GM12892 (cell line): ENCODE measurements at regions not wholly inside any gene's neighbourhood (a gene's known extent, or its start where the extent isn't known, plus 50 kb on each side); places are given as distances from the start of the nearest gene placed in this dataset.
"Not testable (repeated sequence)": the region's sequence is repeated elsewhere in the genome, so short reads cannot be mapped to it uniquely, and the experiment has no call there.

Experiments
- DNase-seq: peaks from one replicate; pipeline ENCODE4 v3.0.0; 2011; ENCODE audit not compliant: insufficient read length
- FAIRE-seq: peaks from 2 replicates; lab custom pipeline; 2011; peaks lifted over from hg19 to GRCh38; lab: Jason Lieb, UNC
- POLR2A ChIP-seq: IDR thresholded peaks from 2 replicates; pipeline ENCODE4 v1.6.1; 2011; ENCODE audit warnings: low read depth, low read length, control low read depth
- POLR2AphosphoS5 ChIP-seq: IDR thresholded peaks from 2 replicates; pipeline ENCODE4 v1.6.1; 2011; ENCODE audit warnings: low read depth, low read length, control low read depth
- TAF1 ChIP-seq: IDR thresholded peaks from 2 replicates; pipeline ENCODE4 v1.6.1; 2011; ENCODE audit warnings: low read depth, mild to moderate bottlenecking, control low read depth, low read length, borderline replicate concordance

DNA sequence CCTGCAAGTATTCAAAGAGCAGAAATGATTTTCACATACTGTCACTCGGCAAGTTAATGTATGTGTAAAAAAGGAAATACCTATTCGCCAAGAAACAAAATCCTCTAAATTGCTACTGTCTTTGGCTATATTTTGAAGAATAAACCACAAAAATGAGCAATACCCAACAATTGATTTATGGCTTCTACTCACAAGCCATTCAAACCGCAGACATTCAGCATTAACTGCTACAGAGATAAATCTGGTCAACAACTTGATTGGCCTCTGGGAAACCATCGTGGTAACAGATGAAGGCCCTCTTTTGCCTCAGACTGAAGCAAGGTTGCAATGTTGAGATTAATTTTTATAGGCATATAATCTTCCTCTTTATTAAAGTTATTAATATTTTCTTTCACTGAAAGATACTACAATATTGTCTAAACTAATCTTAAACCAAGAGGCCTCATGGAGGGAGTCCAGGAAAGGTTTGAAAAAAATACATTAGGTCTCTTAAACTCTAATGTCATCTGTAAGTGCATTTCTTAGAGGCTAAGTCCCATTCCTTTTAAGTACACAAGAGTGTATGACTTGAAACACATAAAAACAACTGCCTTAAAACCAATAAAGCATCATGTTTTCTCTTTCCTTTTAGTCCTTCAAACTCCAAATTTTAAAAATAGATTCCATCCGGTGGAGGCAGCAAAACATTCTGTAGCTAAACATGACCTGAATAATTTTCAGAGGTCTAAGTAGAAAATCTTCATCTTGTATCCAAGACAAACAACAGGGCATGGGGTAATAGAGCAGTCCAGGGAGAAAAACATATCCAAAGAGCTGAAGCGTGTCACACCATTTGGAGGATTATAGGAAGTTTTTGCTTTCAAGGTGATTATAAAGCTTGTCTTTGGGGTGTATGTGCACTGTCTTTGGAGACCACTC is 162.4 kb upstream of the TGFBR2 start:
- TF ChIP-seq POLR2A (no peak), TAF1 (no peak), POLR2AphosphoS5 (no peak)
- no peak for FAIRE-seq

DNA sequence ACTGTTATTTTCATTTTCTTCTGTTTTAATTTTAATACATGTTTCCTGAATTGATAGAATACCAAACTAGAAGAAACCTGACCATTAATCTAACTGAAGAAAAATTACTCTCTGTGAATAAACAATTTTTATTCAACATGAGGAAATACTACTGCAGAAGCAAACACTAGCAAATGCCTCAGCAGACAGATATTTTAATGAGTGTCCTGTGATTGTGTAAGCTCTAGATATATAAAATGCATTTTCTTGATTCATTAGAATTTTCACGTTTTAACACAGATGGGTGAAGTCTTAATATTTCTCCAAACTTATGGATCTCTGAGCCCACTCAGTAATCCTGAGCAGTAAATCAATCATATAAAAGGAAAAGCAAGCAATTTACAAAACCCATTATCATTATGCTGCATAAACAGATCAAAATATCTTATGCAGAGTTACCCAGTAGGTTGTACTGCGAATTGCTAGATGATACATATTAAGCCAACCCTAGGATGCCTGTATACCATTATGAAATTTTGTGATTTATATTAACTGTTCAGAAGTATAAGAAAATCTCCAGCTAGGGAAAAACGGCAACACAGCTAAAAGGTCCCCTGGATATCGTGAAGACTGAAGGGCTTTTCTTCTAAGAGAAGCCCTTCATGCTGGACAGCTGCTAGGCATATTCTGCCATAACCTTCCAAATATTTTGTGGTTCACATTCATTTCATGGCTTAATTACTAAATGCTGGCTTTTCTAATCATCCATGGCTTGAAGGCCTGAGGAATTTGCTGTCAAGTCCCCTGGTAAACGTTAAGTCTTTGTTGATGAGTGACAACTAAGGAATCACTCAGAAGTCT is 157.7 kb upstream of the TGFBR2 start:
- no peak for TF ChIP-seq POLR2A
- TF ChIP-seq POLR2AphosphoS5: no peak
- no peak for TF ChIP-seq TAF1
- DNase-seq: no peak
- no peak for FAIRE-seq

More for the DNA sequence above, 162.4 kb upstream of the TGFBR2 start:
- no peak for DNase-seq

DNA sequence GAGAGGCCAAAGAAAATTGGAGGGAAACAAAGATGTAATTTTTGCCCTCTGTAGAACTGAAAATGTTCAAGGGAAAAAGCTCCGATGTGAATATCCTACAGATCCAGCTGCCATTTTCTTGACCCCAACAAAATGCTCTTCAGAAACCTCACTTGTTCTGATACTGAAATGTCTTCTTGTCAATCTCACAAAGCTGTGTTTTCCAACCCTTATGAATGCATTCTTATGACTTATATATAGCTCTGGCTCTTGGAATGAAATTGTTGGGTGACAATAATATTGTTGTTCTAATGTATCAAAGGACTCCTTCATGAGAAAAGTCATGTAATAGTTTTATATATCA is 157.1 kb upstream of the TGFBR2 start:
- DNase-seq (no peak), FAIRE-seq (no peak)
- TF ChIP-seq POLR2A (no peak), TAF1 (no peak), POLR2AphosphoS5 (no peak)

DNA sequence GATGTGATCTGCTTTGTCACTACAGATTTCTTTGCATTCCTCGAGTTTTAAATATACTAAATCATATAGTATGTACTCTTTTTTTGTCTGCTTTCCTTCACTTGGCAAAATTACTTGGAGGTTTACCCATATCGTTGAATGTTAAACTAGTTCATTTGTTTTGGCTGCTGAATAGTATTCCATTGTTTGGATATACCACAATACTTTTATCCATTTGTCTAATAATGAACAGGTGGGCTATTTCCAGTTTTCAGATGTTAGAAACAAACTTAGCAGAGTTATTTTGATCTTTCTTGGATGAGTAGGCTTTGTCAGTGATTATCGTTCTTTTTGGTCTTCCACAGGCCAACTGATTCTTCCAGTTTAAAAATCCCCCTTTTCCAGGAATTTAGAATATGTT is 154.0 kb upstream of the TGFBR2 start:
- FAIRE-seq: no peak
- TF ChIP-seq POLR2AphosphoS5: no peak
- TF ChIP-seq POLR2A: no peak
- no peak for TF ChIP-seq TAF1
- DNase-seq: no peak

DNA sequence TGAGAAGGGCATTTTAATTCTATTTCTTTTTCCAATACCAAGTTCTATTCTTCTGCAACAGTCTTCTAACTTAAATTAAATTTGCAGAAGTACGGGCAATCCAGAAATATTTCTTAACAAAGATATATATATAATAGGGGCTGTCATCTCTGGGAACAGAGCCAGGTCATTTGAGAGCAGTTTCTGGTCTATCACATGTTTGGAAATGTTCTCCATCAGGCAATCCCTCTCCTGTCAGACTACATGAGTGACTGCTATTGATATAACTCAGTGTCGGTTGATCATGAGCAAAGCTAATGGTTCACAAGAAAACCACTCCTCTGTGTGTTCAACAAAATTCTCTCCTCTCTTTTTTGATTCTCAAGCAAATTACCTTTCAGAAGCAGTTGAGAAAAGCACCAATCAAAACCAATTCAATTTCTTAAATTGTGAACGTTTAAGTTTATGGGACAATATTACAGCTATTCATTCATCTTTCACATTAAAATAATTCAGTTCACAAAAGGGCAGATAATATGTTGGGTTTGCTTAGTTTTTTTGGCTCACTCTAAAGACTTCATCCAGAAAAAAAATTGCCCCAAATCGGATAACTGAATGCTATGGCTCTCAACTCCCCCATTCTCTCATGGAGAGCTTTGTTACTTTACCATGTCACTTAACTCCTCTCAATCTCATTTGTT is 152.9 kb upstream of the TGFBR2 start:
- DNase-seq: no peak
- FAIRE-seq: no peak
- TF ChIP-seq TAF1: no peak
- no peak for TF ChIP-seq POLR2A
- TF ChIP-seq POLR2AphosphoS5: no peak

DNA sequence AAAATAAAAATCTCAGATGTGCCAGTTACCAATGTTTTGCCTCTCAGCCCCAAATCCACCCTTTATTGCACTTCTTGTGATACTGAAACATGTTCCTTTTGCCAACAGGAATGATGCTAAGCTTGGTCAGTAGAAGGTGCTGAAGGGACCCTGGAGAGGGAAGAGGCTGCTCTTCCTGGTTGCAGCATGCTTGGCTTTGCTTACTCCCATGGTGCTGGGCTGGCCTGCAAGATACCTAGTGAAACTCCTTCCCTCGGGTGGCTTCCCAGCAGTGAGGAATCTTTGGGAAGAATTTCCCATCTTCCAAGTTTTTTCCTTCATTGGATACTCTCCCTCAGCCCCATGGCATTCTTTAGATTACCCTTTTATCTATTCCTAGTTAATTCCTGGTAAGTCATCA is 151.8 kb upstream of the TGFBR2 start:
- FAIRE-seq: no peak
- TF ChIP-seq TAF1 (no peak), POLR2A (no peak), POLR2AphosphoS5 (no peak)
- no peak for DNase-seq

DNA sequence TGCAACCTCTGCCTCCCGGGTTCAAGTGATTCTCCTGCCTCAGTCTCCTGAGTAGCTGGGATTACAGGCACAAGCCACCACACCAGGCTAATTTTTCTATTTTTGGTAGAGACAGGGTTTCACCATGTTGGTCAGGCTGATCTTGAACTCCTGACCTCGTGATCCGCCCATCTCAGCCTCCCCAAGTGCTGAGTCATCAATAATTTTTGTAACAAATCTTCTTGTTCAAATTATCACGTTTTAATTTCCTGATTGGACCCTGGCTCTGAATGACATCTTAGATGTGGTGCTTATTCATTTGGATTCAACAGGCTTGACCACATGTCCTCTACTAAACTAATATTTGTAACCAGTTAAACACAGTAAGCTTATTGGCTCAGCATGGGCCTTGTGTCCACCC is 151.3 kb upstream of the TGFBR2 start:
- not testable (repeated sequence) for DNase-seq, FAIRE-seq

DNA sequence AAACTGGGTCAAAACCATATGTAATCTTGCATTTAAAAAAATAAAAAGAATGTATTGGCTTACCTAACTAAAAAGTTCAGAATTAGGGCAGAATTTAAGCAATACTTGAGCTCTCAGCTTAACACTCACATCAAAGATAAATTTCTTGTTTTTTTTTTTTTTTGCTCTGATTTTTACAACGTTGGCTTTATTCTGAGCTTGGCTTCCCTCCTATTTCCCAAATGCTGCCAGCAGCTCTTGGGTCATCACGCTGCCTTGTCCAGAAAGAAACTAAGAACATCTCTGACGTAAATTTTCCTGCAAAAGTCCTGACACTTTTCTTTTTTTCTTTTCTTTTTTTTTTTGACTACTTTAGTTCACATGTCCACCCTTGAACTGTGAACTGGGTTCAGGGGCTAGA is 150.6 kb upstream of the TGFBR2 start:
- TF ChIP-seq TAF1: no peak
- TF ChIP-seq POLR2AphosphoS5: no peak
- no peak for TF ChIP-seq POLR2A
- FAIRE-seq (no peak), DNase-seq (no peak)

DNA sequence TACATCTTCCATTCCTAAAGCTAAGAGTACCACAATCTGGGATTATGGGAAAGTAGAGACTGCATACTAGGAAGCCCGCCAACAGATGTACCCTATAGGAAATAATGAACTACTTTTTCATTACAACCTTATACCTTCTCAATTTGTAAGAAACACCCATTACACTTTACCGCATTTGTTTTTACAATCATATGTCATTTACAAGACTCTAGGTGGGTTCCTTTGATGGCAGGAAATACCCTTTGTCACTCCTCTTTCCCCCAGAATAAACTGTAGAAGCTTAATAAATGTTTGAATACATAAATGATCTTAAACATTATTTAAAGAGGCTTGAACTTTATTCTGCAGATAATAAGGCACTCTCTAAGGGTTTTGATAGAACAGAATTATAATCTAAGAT is 150.1 kb upstream of the TGFBR2 start:
- FAIRE-seq: no peak
- TF ChIP-seq TAF1 (no peak), POLR2A (no peak), POLR2AphosphoS5 (no peak)
- no peak for DNase-seq

DNA sequence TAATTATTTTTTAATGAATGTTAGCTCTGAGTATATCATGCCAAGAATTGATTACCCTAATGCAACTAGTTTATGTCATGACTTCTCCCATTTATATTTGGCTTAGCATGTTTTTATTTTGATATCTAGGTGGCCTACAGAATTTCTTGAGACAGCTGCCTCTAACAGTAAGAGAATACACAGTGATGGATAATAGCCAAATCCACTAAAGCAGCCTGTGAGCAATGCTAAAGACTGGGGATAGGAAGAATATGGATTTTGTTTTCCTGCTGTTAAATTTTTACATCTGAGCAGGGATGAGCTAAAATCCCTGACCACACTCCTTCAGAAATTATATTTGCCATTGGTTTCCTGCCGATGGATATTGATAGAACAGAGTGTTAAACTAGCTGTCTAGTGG is 149.3 kb upstream of the TGFBR2 start:
- no peak for TF ChIP-seq TAF1
- no peak for TF ChIP-seq POLR2AphosphoS5
- no peak for TF ChIP-seq POLR2A
- FAIRE-seq (no peak), DNase-seq (no peak)

DNA sequence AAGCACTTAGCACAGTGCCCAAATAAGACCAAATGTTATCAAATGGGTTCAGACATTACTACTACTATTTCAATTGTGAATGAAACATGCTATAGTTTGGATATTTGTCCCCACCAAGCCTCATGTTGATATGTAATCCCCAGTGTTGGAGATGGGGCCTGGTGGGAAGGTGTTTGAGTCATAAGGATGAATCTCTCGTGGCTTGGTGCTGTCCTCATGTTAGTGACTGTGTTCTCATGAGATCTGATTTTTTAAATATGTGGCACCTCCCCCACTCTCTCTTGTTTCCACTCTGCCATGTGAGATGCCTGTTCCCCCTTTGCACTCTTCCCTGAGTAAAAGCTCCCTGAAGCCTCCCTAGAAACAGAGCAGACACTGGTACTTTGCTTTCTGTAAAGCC is 148.7 kb upstream of the TGFBR2 start:
- FAIRE-seq: no peak
- TF ChIP-seq POLR2AphosphoS5 (no peak), TAF1 (no peak), POLR2A (no peak)
- DNase-seq: no peak
